Suprapubic skin (tissue), 4 donors: ENCODE measurements at regions not wholly inside any gene's neighbourhood (a gene's known extent, or its start where the extent isn't known, plus 50 kb on each side); places are given as distances from the start of the nearest gene placed in this dataset.

Source experiments
- DNase-seq, 2 donors: peaks; one replicate each; pipeline ENCODE4 v3.0.0-alpha.2; 2019; ENCODE audit warnings: low spot score in 2 of 2
- H3K27ac ChIP-seq: fragments of 200-600 bp; sonication (generic); one replicate; pipeline ENCODE4 v1.5.1; 2019
- H3K27me3 ChIP-seq: fragments of 200-600 bp; sonication (generic); one replicate; pipeline ENCODE4 v1.5.1; 2019
- H3K36me3 ChIP-seq: fragments of 200-600 bp; sonication (generic); one replicate; pipeline ENCODE4 v1.5.1; 2019
- H3K4me1 ChIP-seq: fragments of 200-600 bp; sonication (generic); one replicate; pipeline ENCODE4 v1.5.1; 2019
- H3K4me3 ChIP-seq: fragments of 200-600 bp; sonication (generic); one replicate; pipeline ENCODE4 v1.5.1; 2019; ENCODE audit warnings: mild to moderate bottlenecking
- H3K9me3 ChIP-seq: fragments of 200-600 bp; sonication (generic); one replicate; pipeline ENCODE4 v1.5.1; 2019
- CTCF ChIP-seq, 2 donors: fragments of 200-600 bp in 1 of 2; fragments of 450-650 bp in 1 of 2; sonication (generic) in 1 of 2; IDR thresholded peaks; one replicate each; pipeline ENCODE4 v1.5.1; 2016 to 2019; ENCODE audit warnings: antibody characterized with exemption in 2 of 2, mild to moderate bottlenecking in 1 of 2, moderate library complexity in 1 of 2
- EP300 ChIP-seq: sonication (generic); formaldehyde crosslinking; IDR thresholded peaks from one replicate; pipeline ENCODE4 v1.6.1; 2017; ENCODE audit warnings: antibody characterized with exemption
- POLR2A ChIP-seq, 2 donors: fragments of 450-650 bp; IDR thresholded peaks; one replicate each; pipeline ENCODE4 v1.6.1; 2017; ENCODE audit warnings: antibody characterized with exemption in 2 of 2, mild to moderate bottlenecking in 2 of 2, moderate library complexity in 2 of 2
- POLR2AphosphoS5 ChIP-seq, 3 donors: sonication (generic); formaldehyde crosslinking; IDR thresholded peaks; one replicate each; pipeline ENCODE4 v1.6.1; 2017; ENCODE audit warnings: antibody characterized with exemption in 3 of 3
- WGBS: methylation state at CpG from one replicate; pipeline ENCODE4 v1.1.5; 2018; 5-methylcytosine and 5-hydroxymethylcytosine counted together

DNA sequence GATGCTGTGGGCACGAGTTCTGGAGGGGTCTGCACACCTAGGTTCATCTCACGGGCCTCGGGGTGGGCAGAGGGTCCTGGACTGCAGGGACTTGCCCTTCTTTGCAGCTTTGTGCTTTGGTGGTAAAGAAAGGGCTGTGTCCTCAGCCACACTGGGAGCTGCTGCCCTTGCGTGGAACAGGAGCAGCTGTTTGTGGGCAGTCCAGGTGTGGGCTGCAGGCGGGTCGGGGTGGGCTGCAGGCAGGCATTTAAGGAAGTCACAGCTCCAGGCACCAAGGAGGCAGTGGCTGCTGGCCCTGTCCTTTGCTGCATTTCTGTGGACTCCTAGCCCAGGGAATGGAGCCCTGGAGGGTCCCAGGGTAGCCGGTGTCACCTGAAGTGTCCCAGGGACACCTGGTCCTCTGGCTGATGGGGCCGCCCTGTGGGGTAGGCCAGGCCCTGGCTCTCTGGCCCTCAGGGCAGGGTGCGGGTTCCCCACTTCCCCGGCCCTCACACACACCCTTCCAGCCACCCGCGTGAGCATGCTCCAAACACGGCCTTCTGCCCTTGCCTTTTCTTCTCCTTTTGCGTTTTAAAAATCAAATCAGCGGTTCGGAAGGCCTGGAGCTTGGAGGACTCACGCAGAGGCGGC, 1240.3 kb downstream of the BRD1 start:
- Histone ChIP-seq H3K27ac (no peak overlapping the region), H3K4me1 (peaks cover 16% of the 10 kb centered on the region), H3K27me3 (peaks cover 8% of the 10 kb centered on the region), H3K36me3 (no peaks in the 10 kb centered on the region), H3K9me3 (no peaks in the 10 kb centered on the region), H3K4me3 (no peak overlapping the region)
- no peak for TF ChIP-seq POLR2A (IDR thresholded peaks at IDR 0.05)
- TF ChIP-seq POLR2AphosphoS5 (IDR thresholded peaks at IDR 0.05): no peak
- TF ChIP-seq CTCF (IDR thresholded peaks at IDR 0.05): no peak
- TF ChIP-seq EP300: no peak
- no peak for DNase-seq
- WGBS: 79% methylated on average over 10 of the region's 18 CpGs

DNA sequence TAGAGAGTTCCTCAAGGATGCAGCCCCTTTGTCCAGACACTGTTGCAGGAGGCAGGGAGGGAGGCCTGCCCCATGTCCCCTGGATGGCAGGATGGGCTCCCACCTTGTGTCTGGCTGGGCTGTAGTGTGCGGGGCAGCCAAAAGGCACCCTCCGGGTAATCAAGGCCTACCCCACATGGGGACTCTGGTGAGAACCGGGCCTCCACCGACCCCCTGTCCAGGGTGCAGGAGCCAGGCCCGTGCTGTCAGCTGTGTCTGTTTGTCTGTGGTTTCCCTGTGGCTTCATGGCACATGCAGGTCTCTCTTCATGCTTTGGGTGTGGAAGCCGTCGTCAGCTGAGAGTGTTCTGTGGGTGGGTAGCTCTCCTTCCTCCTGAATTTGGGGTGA, 1240.9 kb downstream of the BRD1 start:
- peaks cover 3% of the 10 kb centered on the region for H3K27me3 ChIP-seq
- no peak for TF ChIP-seq EP300
- TF ChIP-seq POLR2AphosphoS5 (IDR thresholded peaks at IDR 0.05): no peak
- TF ChIP-seq CTCF (IDR thresholded peaks at IDR 0.05): no peak
- no peak for TF ChIP-seq POLR2A (IDR thresholded peaks at IDR 0.05)
- WGBS: 92% methylated on average over 4 of the region's 7 CpGs
- no peak overlapping the region for H3K4me3 ChIP-seq
- no peaks in the 10 kb centered on the region for H3K9me3 ChIP-seq
- DNase-seq: no peak
- peaks cover 10% of the 10 kb centered on the region for H3K4me1 ChIP-seq
- H3K36me3 ChIP-seq: no peaks in the 10 kb centered on the region
- no peak overlapping the region for H3K27ac ChIP-seq

GRCh38 chr22:48585916-48586798, 1241.5 kb downstream of the BRD1 start:
- DNase-seq: no peak
- H3K4me1 ChIP-seq: peaks cover 7% of the 10 kb centered on the region
- no peak for TF ChIP-seq POLR2A (IDR thresholded peaks at IDR 0.05)
- TF ChIP-seq EP300: no peak
- no peak for TF ChIP-seq POLR2AphosphoS5 (IDR thresholded peaks at IDR 0.05)
- TF ChIP-seq CTCF (IDR thresholded peaks at IDR 0.05): no peak
- whole genome bisulfite sequencing: 82% methylated on average over 13 of the region's 21 CpGs
- H3K9me3 ChIP-seq: no peaks in the 10 kb centered on the region
- H3K27ac ChIP-seq: no peak overlapping the region
- H3K4me3 ChIP-seq: no peak overlapping the region
- H3K36me3 ChIP-seq: no peaks in the 10 kb centered on the region
- H3K27me3 ChIP-seq: peaks cover 6% of the 10 kb centered on the region

GRCh38 chr22:48584170-48584569, 1243.5 kb downstream of the BRD1 start:
- H3K27me3 ChIP-seq: peaks cover 10% of the 10 kb centered on the region
- 96% methylated on average over 3 of the region's 3 CpGs for WGBS

More at GRCh38 chr22:48584170-48584569, 1243.5 kb downstream of the BRD1 start:
- no peak for DNase-seq
- Histone ChIP-seq H3K36me3 (no peaks in the 10 kb centered on the region), H3K4me3 (no peak overlapping the region), H3K9me3 (no peaks in the 10 kb centered on the region), H3K27ac (no peak overlapping the region), H3K4me1 (peaks cover 7% of the 10 kb centered on the region)
- TF ChIP-seq POLR2A (IDR thresholded peaks at IDR 0.05): no peak
- TF ChIP-seq EP300: no peak
- no peak for TF ChIP-seq POLR2AphosphoS5 (IDR thresholded peaks at IDR 0.05)
- TF ChIP-seq CTCF (IDR thresholded peaks at IDR 0.05): no peak
